HG03571 (cell line): ENCODE measurements at regions not wholly inside any gene's neighbourhood (a gene's known extent, or its start where the extent isn't known, plus 50 kb on each side); places are given as distances from the start of the nearest gene placed in this dataset.
"Not testable (repeated sequence)": the region's sequence is repeated elsewhere in the genome, so short reads cannot be mapped to it uniquely, and the experiment has no call there.

Experiments
- ATAC-seq: cut with Tn5 transposase; IDR thresholded peaks from one replicate; pipeline ENCODE4 v1.9.1; 2021; ENCODE audit not compliant: unreplicated experiment

GRCh38 chr9:108270051-108270450 lies 585.7 kb downstream of the ACTL7B start:
- ATAC-seq = no peak

GRCh38 chr9:108269371-108269770 lies 586.4 kb downstream of the ACTL7B start:
- ATAC-seq = no peak

GRCh38 chr9:108265065-108265464 lies 590.7 kb downstream of the ACTL7B start:
- ATAC-seq = no peak

GRCh38 chr9:108264093-108264492 lies 591.7 kb downstream of the ACTL7B start:
- ATAC-seq = no peak

DNA sequence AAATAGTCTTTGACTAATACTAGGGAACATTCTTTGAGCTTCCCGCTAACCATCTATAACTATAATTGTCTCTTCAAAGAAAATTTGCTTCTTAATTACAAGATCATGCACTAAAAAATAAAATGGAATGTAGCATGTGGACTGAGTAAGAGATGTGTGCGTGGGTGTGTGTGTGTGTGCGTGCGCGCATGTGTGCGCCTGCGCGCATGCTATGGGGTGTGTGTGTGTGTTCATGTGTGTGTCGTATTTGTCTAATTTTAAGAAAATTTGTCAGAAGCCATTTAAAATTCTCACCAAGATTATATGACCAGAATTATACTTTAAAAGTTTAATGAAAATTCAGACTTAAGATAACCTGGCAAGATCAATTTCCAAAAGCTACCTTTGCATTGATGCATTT lies 593.0 kb downstream of the ACTL7B start:
- ATAC-seq = no peak

- ATAC-seq = no peak
Observed at GRCh38 chr9:108259917-108260675, 595.7 kb downstream of the ACTL7B start.

DNA sequence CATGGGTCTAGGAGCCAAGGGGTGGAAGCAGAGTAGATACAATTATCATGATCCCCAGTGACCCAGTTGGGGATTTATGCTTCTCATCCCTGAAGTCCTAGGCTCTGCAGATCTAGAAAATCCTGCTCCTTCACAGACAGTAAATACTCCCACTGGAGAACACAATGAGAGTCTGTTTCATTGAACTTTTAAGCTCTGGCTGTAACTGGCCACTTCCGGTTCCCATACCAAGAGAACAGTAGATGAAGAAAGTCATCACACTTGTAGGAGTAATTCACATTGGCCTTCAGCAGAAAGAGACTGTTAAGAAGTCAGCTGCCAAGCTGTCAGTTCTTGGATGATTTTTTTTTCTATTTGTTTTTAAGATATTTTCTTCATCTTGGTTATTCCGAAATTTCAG lies 597.1 kb downstream of the ACTL7B start:
- no peak for ATAC-seq

DNA sequence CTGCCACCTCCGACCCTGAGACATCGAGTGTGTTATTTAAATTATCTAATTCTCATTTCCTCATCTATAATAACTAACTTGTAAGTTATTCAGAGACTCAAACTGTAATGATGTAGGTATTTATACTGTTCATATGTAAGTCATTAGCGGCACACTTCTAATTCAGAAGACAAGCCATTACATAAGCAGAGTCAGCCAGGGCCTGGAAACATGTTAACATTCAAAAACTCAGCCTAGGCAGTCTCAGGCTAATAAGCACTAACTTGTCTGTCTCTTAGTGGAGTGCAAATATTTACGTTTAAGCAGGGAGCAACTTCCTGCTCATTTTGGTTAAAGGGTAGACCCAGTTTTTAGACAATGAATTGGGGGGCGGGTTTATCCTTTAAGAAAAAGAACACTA lies 598.4 kb downstream of the ACTL7B start:
- ATAC-seq = no peak

DNA sequence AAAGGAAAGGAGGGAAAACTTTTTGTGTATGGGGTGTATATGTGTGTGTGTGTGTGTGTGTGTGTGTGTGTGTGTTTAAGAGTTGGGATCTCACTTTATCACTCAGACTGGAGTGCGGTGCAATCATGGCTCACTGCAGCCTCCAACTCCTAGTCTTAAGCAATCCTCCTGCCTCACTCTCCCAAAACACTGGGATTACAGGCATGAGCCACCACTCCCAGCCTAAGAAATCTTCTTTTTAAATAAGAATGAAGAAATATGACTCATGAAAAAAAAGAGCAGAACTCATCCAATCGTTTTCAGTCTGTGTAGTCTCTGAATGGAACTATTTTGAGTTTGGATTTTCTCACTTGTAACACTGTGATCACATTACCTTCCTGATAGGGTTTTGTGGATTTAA lies 601.5 kb downstream of the ACTL7B start:
- no peak for ATAC-seq

GRCh38 chr9:108247391-108247790 lies 608.4 kb downstream of the ACTL7B start:
- not testable (repeated sequence) for ATAC-seq

GRCh38 chr9:108245901-108246300 lies 609.9 kb downstream of the ACTL7B start:
- ATAC-seq = no peak

GRCh38 chr9:108245331-108245730 lies 610.5 kb downstream of the ACTL7B start:
- ATAC-seq = no peak

- no peak for ATAC-seq
Observed at GRCh38 chr9:108244686-108245085, 611.1 kb downstream of the ACTL7B start.

GRCh38 chr9:108241384-108242073 lies 614.3 kb downstream of the ACTL7B start:
- ATAC-seq = no peak

GRCh38 chr9:108239696-108240321 lies 616.0 kb downstream of the ACTL7B start:
- ATAC-seq = no peak

DNA sequence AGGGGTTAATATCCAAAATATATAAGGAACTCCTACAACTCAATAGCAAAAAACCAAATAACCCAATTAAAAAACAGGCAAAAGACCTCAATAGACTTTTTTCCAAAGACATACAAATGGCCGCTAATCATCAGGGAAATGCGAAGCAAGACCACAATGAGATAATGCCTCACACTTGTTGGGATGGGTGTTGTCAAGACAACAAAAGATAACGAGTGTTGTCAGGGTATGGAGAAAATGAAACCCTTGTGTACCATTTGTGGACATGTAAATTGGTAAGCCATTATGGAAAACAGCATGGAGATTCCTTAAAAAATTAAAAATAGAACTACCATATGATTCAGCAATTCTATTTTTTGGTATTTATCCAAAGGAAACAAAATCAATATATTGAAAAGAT lies 620.2 kb downstream of the ACTL7B start:
- no peak for ATAC-seq

DNA sequence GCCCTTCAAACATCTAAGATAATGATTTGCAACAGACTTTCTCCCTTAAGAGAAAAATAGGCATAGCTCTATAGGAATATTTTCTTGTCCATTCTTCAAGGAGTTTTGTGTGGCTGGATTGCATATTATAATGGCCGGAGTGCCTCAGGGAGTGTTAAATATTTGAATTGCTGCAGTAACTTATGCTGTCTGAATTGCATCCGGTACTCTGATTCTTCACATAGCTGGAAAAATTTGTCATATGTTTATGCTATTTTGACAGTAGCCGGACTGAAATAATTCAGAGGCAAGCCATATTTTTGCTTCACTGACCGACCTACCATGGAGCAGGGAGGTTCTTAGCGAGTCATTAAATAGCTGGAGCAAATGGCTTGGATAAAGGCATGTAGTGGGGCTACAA lies 621.0 kb downstream of the ACTL7B start:
- ATAC-seq = no peak

- no peak for ATAC-seq
Observed at GRCh38 chr9:108225149-108225800, 630.5 kb downstream of the ACTL7B start.

- no peak for ATAC-seq
Observed at GRCh38 chr9:108224716-108225115, 631.1 kb downstream of the ACTL7B start.

DNA sequence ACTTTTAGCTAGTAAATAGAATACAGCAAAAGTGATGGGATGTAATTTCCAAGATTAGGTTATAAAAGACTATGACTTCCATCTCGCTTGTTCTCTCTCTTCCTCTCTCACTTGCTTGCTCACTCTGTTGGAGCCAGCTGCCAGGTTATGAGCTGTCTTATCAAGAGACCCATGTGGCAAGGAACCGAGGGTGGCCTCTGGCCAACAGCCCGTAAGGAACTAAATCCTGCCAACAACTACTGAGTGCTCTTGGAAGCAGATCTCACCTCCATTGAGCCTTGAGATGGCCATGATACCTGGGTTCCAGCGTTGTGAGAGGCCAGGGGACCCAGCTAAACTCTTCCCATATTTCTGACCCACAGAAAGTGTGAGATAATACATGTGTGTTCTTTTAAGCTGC lies 636.1 kb downstream of the ACTL7B start:
- ATAC-seq = no peak

DNA sequence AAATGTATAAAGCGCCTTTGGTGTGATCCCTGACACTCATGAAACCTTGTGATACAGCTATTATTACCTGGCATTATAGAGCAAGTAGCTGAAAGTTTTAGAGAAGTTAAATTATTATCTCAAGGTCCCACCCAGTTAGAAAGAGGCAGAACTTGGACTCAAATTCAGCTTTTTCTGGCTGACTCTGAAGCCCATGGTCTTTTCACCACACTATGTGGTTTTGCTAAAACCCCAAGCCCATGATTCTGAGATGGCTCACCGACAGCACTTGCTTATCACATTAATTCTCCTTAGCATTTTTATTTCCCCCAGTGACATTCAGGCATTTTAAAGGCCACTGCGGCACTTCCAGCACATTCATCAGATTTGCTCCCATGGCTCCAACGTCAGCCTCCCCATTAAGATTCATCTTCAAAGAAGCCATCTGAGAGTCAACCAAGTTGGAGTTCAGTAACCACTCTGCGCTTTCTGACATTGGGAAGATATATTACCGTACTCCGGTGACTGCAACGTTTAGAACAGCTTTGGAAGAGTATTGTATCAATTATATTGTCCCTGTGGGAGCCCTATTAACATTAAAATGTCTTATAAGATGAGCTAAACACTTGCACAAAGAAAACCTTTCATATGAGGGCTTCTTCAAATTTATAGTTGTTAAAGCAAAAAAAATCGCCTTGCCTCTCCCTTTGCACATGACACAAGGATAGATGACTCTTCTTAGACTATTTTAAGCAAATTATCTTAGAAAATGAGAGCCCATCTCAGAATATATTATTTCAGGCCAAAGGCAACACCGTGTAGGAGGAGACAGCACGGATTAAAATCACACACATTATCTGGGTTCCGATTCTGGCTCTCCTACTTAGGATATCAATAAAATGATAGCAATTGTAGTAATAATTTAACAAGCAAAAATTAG lies 638.1 kb downstream of the ACTL7B start:
- ATAC-seq = no peak
